GM10248 (cell line): ENCODE measurements at regions not wholly inside any gene's neighbourhood (a gene's known extent, or its start where the extent isn't known, plus 50 kb on each side); places are given as distances from the start of the nearest gene placed in this dataset.

Experiments used
- CTCF ChIA-PET: fragments of 300-600 bp; sonication (Branson Sonifier 250); formaldehyde crosslinking; extraction: SDS; loops from one replicate; lab custom pipeline; 2021; ENCODE audit warnings: antibody characterized with exemption; lab: Yijun Ruan, JAX
- POLR2A ChIA-PET: fragments of 350-650 bp; sonication (Branson Sonifier 250); formaldehyde crosslinking; extraction: SDS; loops from one replicate; lab custom pipeline; 2020; ENCODE audit warnings: antibody characterized with exemption; lab: Yijun Ruan, JAX
- DNase-seq: peaks from one replicate; pipeline ENCODE4 v3.0.0; 2012; ENCODE audit errors: extremely low spot score
- CTCF ChIP-seq: IDR thresholded peaks from 2 replicates; pipeline ENCODE4 v1.5.1; 2012; ENCODE audit warnings: mild to moderate bottlenecking, low read depth; ENCODE audit errors: extremely low read depth, missing control alignments, control extremely low read depth

- ChIA-PET CTCF (interaction anchor here (0.8 to 1.5 kb wide), 4 partner anchors 13 to 42 kb away, joined by 3 read pairs; no protein-coding TSS in a partner anchor), POLR2A (no interaction called here)
- no peak for DNase-seq
- TF ChIP-seq CTCF = no peak
Observed at GRCh38 chr4:138327338-138327737, 85.2 kb upstream of the SLC7A11 start.

GRCh38 chr4:138320831-138321230 lies 78.7 kb upstream of the SLC7A11 start:
- POLR2A ChIA-PET = no interaction called here
- TF ChIP-seq CTCF = no peak
- DNase-seq = no peak
- CTCF ChIA-PET = interaction anchor here (1.6 kb wide), 1 partner anchor 9 kb away, joined by 3 read pairs; no protein-coding TSS in a partner anchor

GRCh38 chr4:138320030-138320429 lies 77.9 kb upstream of the SLC7A11 start:
- POLR2A ChIA-PET = no interaction called here
- CTCF ChIA-PET = interaction anchor here (1.6 kb wide), 1 partner anchor 9 kb away, joined by 3 read pairs; no protein-coding TSS in a partner anchor
- DNase-seq = no peak
- TF ChIP-seq CTCF = no peak

- TF ChIP-seq CTCF = no peak
- ChIA-PET POLR2A (no interaction called here), CTCF (interaction anchor here (1.4 kb wide), 1 partner anchor 9 kb away, joined by 3 read pairs; no protein-coding TSS in a partner anchor)
Observed at GRCh38 chr4:138317175-138317748, 75.1 kb upstream of the SLC7A11 start.

GRCh38 chr4:138312536-138312911 lies 70.4 kb upstream of the SLC7A11 start:
- TF ChIP-seq CTCF = no peak
- DNase-seq = no peak
- POLR2A ChIA-PET = no interaction called here
- CTCF ChIA-PET = no interaction called here

More at GRCh38 chr4:138317175-138317748, 75.1 kb upstream of the SLC7A11 start:
- DNase-seq = no peak

GRCh38 chr4:138311771-138312535 lies 69.8 kb upstream of the SLC7A11 start:
- no peak for TF ChIP-seq CTCF
- CTCF ChIA-PET = no interaction called here
- DNase-seq = no peak
- POLR2A ChIA-PET = no interaction called here
